Neural progenitor cell (in vitro differentiated cells): ENCODE measurements at regions not wholly inside any gene's neighbourhood (a gene's known extent, or its start where the extent isn't known, plus 50 kb on each side); places are given as distances from the start of the nearest gene placed in this dataset.

ENCODE experiments used
- DNase-seq: peaks from one replicate; pipeline ENCODE4 v3.0.0-alpha.2; 2016; ENCODE audit warnings: low spot score
- H2AFZ ChIP-seq: fragments of 200-600 bp; sonication (generic); replicated peaks from 2 replicates; pipeline ENCODE4 v1.6.1; 2016; ENCODE audit warnings: antibody characterized with exemption
- H3F3A ChIP-seq: fragments of 200-600 bp; sonication (generic); 2 replicates; pipeline ENCODE4 v1.6.1; 2016; ENCODE audit warnings: antibody characterized with exemption, low read depth
- H3K27ac ChIP-seq: fragments of 200-600 bp; sonication (generic); 2 replicates; pipeline ENCODE4 v1.5.1; 2016; ENCODE audit warnings: mild to moderate bottlenecking
- H3K27me3 ChIP-seq: fragments of 200-600 bp; sonication (generic); 2 replicates; pipeline ENCODE4 v1.6.1; 2016; ENCODE audit warnings: mild to moderate bottlenecking, moderate library complexity
- H3K36me3 ChIP-seq: fragments of 200-600 bp; sonication (generic); 2 replicates; pipeline ENCODE4 v1.5.1; 2016
- H3K4me1 ChIP-seq: fragments of 200-600 bp; sonication (generic); 2 replicates; pipeline ENCODE4 v1.6.1; 2016; ENCODE audit warnings: mixed run types
- H3K4me2 ChIP-seq: fragments of 200-600 bp; sonication (generic); 2 replicates; pipeline ENCODE4 v1.6.1; 2016
- H3K4me3 ChIP-seq: fragments of 200-600 bp; sonication (generic); 2 replicates; pipeline ENCODE4 v1.5.1; 2016
- H3K79me2 ChIP-seq: fragments of 200-600 bp; sonication (generic); 2 replicates; pipeline ENCODE4 v1.6.1; 2016; ENCODE audit warnings: low read depth
- H3K9ac ChIP-seq: fragments of 200-600 bp; sonication (generic); 2 replicates; pipeline ENCODE4 v1.6.1; 2016
- H3K9me3 ChIP-seq: fragments of 200-600 bp; sonication (generic); 2 replicates; pipeline ENCODE4 v1.5.1; 2016; ENCODE audit warnings: low read depth
- H4K20me1 ChIP-seq: fragments of 200-600 bp; sonication (generic); 2 replicates; pipeline ENCODE4 v1.6.1; 2016; ENCODE audit warnings: low read depth
- H3K27ac Mint-ChIP-seq: 3 replicates; pipeline ENCODE4 v1.8.0; 2021; ENCODE audit warnings: mixed read lengths
- H3K27me3 Mint-ChIP-seq: 2 replicates; pipeline ENCODE4 v1.8.0; 2022; ENCODE audit warnings: low read depth, mild to moderate bottlenecking, inconsistent platforms, moderate library complexity, mixed read lengths; ENCODE audit not compliant: insufficient read depth
- H3K36me3 Mint-ChIP-seq: 3 replicates; pipeline ENCODE4 v1.8.0; 2021; ENCODE audit warnings: mixed read lengths
- H3K4me1 Mint-ChIP-seq: 3 replicates; pipeline ENCODE4 v1.8.0; 2021; ENCODE audit warnings: mixed read lengths
- H3K4me3 Mint-ChIP-seq: 3 replicates; pipeline ENCODE4 v1.8.0; 2021; ENCODE audit warnings: mild to moderate bottlenecking, moderate library complexity, mixed read lengths
- H3K9me3 Mint-ChIP-seq: 3 replicates; pipeline ENCODE4 v1.8.0; 2020; ENCODE audit warnings: mixed read lengths
- EZH2 ChIP-seq: fragments of 200-600 bp; sonication (generic); IDR thresholded peaks from 2 replicates; pipeline ENCODE4 v1.6.1; 2017; ENCODE audit warnings: antibody characterized with exemption, mild to moderate bottlenecking, moderate library complexity
- EZH2phosphoT487 ChIP-seq: fragments of 200-600 bp; sonication (generic); IDR thresholded peaks from 2 replicates; pipeline ENCODE4 v1.6.1; 2017; ENCODE audit warnings: antibody characterized with exemption
- TF ChIP-seq, protein P1 (sequence below): fragments of 200-600 bp; sonication (generic); IDR thresholded peaks from 2 replicates; pipeline ENCODE4 v1.5.1; 2017; ENCODE audit warnings: antibody characterized with exemption, mild to moderate bottlenecking

DNA sequence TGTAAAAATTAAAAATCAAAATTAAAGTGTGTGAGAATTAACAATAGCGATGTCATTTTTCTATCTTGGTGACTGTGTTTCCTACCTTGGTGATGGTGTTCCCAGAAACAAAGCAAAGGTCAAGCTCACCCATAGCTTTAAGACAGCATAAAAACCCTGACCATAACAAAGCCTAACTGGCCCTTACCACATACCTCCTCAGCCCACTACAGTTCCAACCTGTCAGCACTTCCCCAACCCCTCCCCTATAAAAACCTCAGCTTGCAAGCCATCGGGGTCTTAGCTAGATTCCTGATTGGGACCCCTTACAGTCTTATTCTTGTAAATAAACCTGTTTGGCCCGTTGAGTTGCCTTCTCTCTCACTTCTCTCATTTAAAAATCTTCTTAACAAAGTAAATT is 484.4 kb upstream of the PCDH20 start:
- H3K4me1 ChIP-seq: peaks cover 9% of the 10 kb centered on the region
- DNase-seq: no peak
- H2AFZ ChIP-seq: no peak overlapping the region
- Mint-ChIP-seq H3K4me1 (no peaks in the 10 kb centered on the region), H3K9me3 (peaks cover 4% of the 10 kb centered on the region), H3K27me3 (peaks cover 2% of the 10 kb centered on the region), H3K4me3 (no peak overlapping the region), H3K27ac (peak overlapping the region; percentile 66), H3K36me3 (no peaks in the 10 kb centered on the region)
- TF ChIP-seq EZH2phosphoT487: no peak
- TF ChIP-seq EZH2: no peak
- TF ChIP-seq, protein P1, sequence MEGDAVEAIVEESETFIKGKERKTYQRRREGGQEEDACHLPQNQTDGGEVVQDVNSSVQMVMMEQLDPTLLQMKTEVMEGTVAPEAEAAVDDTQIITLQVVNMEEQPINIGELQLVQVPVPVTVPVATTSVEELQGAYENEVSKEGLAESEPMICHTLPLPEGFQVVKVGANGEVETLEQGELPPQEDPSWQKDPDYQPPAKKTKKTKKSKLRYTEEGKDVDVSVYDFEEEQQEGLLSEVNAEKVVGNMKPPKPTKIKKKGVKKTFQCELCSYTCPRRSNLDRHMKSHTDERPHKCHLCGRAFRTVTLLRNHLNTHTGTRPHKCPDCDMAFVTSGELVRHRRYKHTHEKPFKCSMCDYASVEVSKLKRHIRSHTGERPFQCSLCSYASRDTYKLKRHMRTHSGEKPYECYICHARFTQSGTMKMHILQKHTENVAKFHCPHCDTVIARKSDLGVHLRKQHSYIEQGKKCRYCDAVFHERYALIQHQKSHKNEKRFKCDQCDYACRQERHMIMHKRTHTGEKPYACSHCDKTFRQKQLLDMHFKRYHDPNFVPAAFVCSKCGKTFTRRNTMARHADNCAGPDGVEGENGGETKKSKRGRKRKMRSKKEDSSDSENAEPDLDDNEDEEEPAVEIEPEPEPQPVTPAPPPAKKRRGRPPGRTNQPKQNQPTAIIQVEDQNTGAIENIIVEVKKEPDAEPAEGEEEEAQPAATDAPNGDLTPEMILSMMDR: no peak
- H4K20me1 ChIP-seq: no peaks in the 10 kb centered on the region
- no peaks in the 10 kb centered on the region for H3F3A ChIP-seq
- no peak overlapping the region for H3K9ac ChIP-seq
- no peak overlapping the region for H3K4me3 ChIP-seq
- H3K27me3 ChIP-seq: no peaks in the 10 kb centered on the region
- no peak overlapping the region for H3K27ac ChIP-seq
- no peaks in the 10 kb centered on the region for H3K36me3 ChIP-seq
- H3K9me3 ChIP-seq: no peaks in the 10 kb centered on the region
- H3K79me2 ChIP-seq: no peaks in the 10 kb centered on the region
- H3K4me2 ChIP-seq: no peak overlapping the region

DNA sequence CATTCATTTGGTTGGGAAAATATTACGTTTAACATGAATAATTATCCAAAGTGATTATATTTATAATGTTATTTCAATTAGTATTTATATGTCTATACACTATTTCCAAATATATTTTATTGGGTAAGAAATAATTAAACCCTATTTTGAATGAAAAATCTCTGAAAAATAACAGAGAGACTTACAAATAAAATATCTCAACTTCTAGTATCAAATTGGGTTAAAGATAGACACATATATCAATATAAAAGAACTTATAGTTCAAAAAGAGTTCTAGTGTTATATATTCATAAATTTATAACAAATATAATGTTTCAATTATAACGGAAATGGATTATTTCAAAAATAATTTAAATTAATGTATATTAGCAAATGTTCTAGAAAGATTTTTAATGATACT is 482.6 kb upstream of the PCDH20 start:
- peaks cover 9% of the 10 kb centered on the region for H3K4me1 ChIP-seq
- no peak overlapping the region for H3K4me2 ChIP-seq
- no peaks in the 10 kb centered on the region for H3F3A ChIP-seq
- no peak overlapping the region for H3K4me3 ChIP-seq
- TF ChIP-seq EZH2phosphoT487 (no peak), EZH2 (no peak)
- TF ChIP-seq, protein P1: no peak
- H3K27me3 Mint-ChIP-seq: peaks cover 5% of the 10 kb centered on the region
- H3K4me3 Mint-ChIP-seq: no peak overlapping the region
- no peak overlapping the region for H3K27ac ChIP-seq
- DNase-seq: no peak
- H3K9me3 ChIP-seq: no peaks in the 10 kb centered on the region
- H3K27me3 ChIP-seq: no peaks in the 10 kb centered on the region
- no peak overlapping the region for H3K9ac ChIP-seq
- H4K20me1 ChIP-seq: no peaks in the 10 kb centered on the region
- H3K36me3 Mint-ChIP-seq: no peaks in the 10 kb centered on the region
- H3K36me3 ChIP-seq: no peaks in the 10 kb centered on the region
- no peaks in the 10 kb centered on the region for H3K4me1 Mint-ChIP-seq
- H3K9me3 Mint-ChIP-seq: peaks cover 4% of the 10 kb centered on the region
- H2AFZ ChIP-seq: no peak overlapping the region
- H3K27ac Mint-ChIP-seq: no peak overlapping the region
- no peaks in the 10 kb centered on the region for H3K79me2 ChIP-seq

DNA sequence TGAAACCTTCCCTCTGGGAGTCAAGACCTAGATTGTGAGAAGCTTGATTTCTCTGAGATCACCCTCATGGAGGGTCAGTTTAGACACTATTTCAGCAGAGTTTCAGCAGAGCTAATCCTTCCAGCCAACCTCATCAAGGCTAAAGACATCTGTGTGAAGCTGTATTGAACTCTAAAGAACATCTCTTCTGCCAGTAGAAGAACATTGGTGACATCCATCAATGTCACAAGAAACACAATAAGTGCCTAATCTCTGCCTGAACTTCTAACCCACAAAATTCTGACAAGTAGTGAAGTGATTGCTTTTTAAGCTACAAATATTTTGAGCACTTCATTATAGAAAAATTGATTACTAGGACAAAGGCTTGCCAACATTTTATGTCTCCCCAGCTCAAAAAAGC is 475.8 kb upstream of the PCDH20 start:
- H3K9ac ChIP-seq: no peak overlapping the region
- H3K9me3 ChIP-seq: no peaks in the 10 kb centered on the region
- DNase-seq: no peak
- no peak overlapping the region for H3K27ac Mint-ChIP-seq
- no peak overlapping the region for H3K4me3 ChIP-seq
- no peaks in the 10 kb centered on the region for H3K36me3 ChIP-seq
- H4K20me1 ChIP-seq: no peaks in the 10 kb centered on the region
- no peak overlapping the region for H2AFZ ChIP-seq
- no peak for TF ChIP-seq EZH2
- TF ChIP-seq, protein P1: no peak
- H3K9me3 Mint-ChIP-seq: no peaks in the 10 kb centered on the region
- H3K79me2 ChIP-seq: no peaks in the 10 kb centered on the region
- H3K4me3 Mint-ChIP-seq: no peak overlapping the region
- H3K36me3 Mint-ChIP-seq: no peaks in the 10 kb centered on the region
- H3K4me2 ChIP-seq: no peak overlapping the region
- peaks cover 3% of the 10 kb centered on the region for H3K27me3 Mint-ChIP-seq
- H3K27me3 ChIP-seq: no peaks in the 10 kb centered on the region
- no peaks in the 10 kb centered on the region for H3K4me1 Mint-ChIP-seq
- no peak overlapping the region for H3K27ac ChIP-seq
- no peaks in the 10 kb centered on the region for H3F3A ChIP-seq
- H3K4me1 ChIP-seq: no peaks in the 10 kb centered on the region

DNA sequence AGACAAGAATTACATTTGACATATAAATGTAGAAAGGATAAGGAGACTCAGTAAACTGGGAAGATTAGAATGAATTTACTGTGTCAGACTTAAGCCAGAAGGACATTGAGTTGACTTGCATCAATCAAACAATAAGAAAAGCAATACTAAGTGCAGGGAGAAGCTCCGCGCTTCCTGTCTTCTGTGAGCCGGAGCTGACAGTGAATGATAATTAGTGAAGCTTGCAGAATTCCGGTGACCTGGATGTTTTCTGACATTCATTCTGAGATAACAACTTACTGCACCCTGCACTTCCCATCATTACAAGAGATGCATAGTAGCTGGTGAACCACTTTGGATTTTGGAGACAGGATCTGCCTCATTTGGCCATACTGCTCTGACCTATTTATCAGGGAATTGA is 469.2 kb upstream of the PCDH20 start:
- H3K4me3 ChIP-seq: no peak overlapping the region
- TF ChIP-seq, protein P1: no peak
- TF ChIP-seq EZH2phosphoT487 (no peak), EZH2 (no peak)
- H3K36me3 Mint-ChIP-seq: no peaks in the 10 kb centered on the region

More for the DNA sequence above, 469.2 kb upstream of the PCDH20 start:
- Histone ChIP-seq H3K79me2 (no peaks in the 10 kb centered on the region), H3K36me3 (no peaks in the 10 kb centered on the region), H3F3A (no peaks in the 10 kb centered on the region), H3K27ac (no peak overlapping the region), H3K9ac (no peak overlapping the region), H2AFZ (no peak overlapping the region), H3K9me3 (no peaks in the 10 kb centered on the region), H3K27me3 (no peaks in the 10 kb centered on the region), H3K4me2 (no peak overlapping the region), H4K20me1 (no peaks in the 10 kb centered on the region), H3K4me1 (no peaks in the 10 kb centered on the region)
- Mint-ChIP-seq H3K27ac (no peak overlapping the region), H3K9me3 (no peaks in the 10 kb centered on the region), H3K4me1 (no peaks in the 10 kb centered on the region), H3K4me3 (no peak overlapping the region), H3K27me3 (no peaks in the 10 kb centered on the region)
- DNase-seq: no peak
